Heart right ventricle (tissue), 16 donors: ENCODE measurements at regions not wholly inside any gene's neighbourhood (a gene's known extent, or its start where the extent isn't known, plus 50 kb on each side); places are given as distances from the start of the nearest gene placed in this dataset.

Source experiments
- ATAC-seq, 8 donors: fragments of 200-7000 bp; cut with Tn5 transposase; one replicate each; pipeline ENCODE4 v1.9.1; 2020; ENCODE audit warnings: mild to moderate bottlenecking in 8 of 8, moderate library complexity in 8 of 8, moderate number of reproducible peaks in 1 of 8
- DNase-seq, 2 donors: peaks; one replicate each; pipeline ENCODE4 v3.0.0-alpha.2; 2020
- H3K27ac ChIP-seq, 10 donors: fragments of 200-600 bp; sonication (generic) in 2 of 10; one replicate each; pipeline versions ENCODE4 v1.5.0 to v1.8.0; 2020 to 2022; ENCODE audit warnings: mild to moderate bottlenecking in 3 of 10
- H3K27me3 ChIP-seq, 7 donors: fragments of 200-600 bp; one replicate each; pipeline ENCODE4 v1.8.0; 2021 to 2022; ENCODE audit warnings: mild to moderate bottlenecking in 2 of 7
- H3K36me3 ChIP-seq, 9 donors: fragments of 200-600 bp; sonication (generic) in 1 of 9; one replicate each; pipeline versions ENCODE4 v1.5.0 to v1.8.0; 2020 to 2022; ENCODE audit warnings: mild to moderate bottlenecking in 2 of 9
- H3K4me1 ChIP-seq, 9 donors: fragments of 200-600 bp; sonication (generic) in 1 of 9; one replicate each; pipeline versions ENCODE4 v1.5.0 to v1.8.0; 2020 to 2022; ENCODE audit warnings: mild to moderate bottlenecking in 4 of 9
- H3K4me3 ChIP-seq, 10 donors: fragments of 200-600 bp; sonication (generic) in 2 of 10; one replicate each; pipeline versions ENCODE4 v1.5.0 to v1.8.0; 2020 to 2022; ENCODE audit warnings: mild to moderate bottlenecking in 7 of 10, moderate library complexity in 2 of 10
- H3K9me3 ChIP-seq, 11 donors: fragments of 200-600 bp in 10 of 11; sonication (generic) in 2 of 11; one replicate each; pipeline versions ENCODE4 v1.5.0 to v1.8.0; 2013 to 2022; ENCODE audit warnings: mild to moderate bottlenecking in 2 of 11, control low read depth in 1 of 11, moderate library complexity in 1 of 11
- CTCF ChIP-seq, 9 donors: fragments of 200-600 bp; sonication (generic) in 2 of 9; IDR thresholded peaks; one replicate each; pipeline versions ENCODE4 v1.5.0 to v1.8.0; 2021 to 2022; ENCODE audit warnings: antibody characterized with exemption in 9 of 9, mild to moderate bottlenecking in 5 of 9, moderate library complexity in 1 of 9
- WGBS, 2 donors: extraction: QIAGEN DNeasy Blood & Tissue Kit; methylation state at CpG; one replicate each; pipeline ENCODE4 v1.1.7; 2013; ENCODE audit warnings: inconsistent platforms in 1 of 2; 5-methylcytosine and 5-hydroxymethylcytosine counted together
- intact Hi-C, 10 donors: fragments of 100-400 bp; cut with DNase I; formaldehyde crosslinking; loops; one replicate each; pipeline versions ENCODE4 v1.11.1 to v1.14.2; 2022
- donor health status: Arrhythmogenic right ventricular cardiomyopathy.
- donor health status: ischemic (EF 13 %, LVEDD 7.1; RV severe dilation, severe dysfunction).
- donor health status: healthy with polysubstance abuse.
- donor health status: DM: no; HTN: yes; CAD: no.
- donor health status: DM: no; HTN: no; CAD: no.
- donor health status: ischemic (EF 25% LVEDD 6.9; RV normal size, moderate dysfunction).
- donor health status: ischemic (EF 25% LVEDD 5.7; RV mildly dilated, moderate dysfunction).
- donor health status: healthy.
- donor health status: DM: yes; HTN: yes; CAD: no.
- donor health status: Ischemic cardiomyopathy.
- donor health status: ischemic (EF 35%, LVEDD 5.7; RV mildly dilated, moderate dysfunction).
- donor health status: nonischemic (EF 11% LVEDD 7.7; RV severe dilation, severe dysfunction).
- donor health status: DM: yes; HTN: yes; CAD: no.
- donor health status: PGD.
- donor health status: ischemic (EF 29% LVEDD 5.4; RV normal size, mild dysfunction).
- donor health status: nonischemic (EF 23%, LVEDD 6.1; RV moderate dilation, normal function).

GRCh38 chr1:222079566-222079965, 337.7 kb upstream of the DUSP10 start:
- 85 to 89% methylated on average over 1 of the region's 1 CpG for WGBS, 2 donors

GRCh38 chr1:222077206-222077605, 335.3 kb upstream of the DUSP10 start:
- intact Hi-C loops: no loop called here
- DNase-seq (no peak), ATAC-seq (no peak)
- Histone ChIP-seq H3K27ac (no peak overlapping the region), H3K4me3 (no peak overlapping the region), H3K9me3 (no peaks in the 10 kb centered on the region), H3K4me1 (peaks cover 0 to 11% (median 0%) of the 10 kb centered on the region in 9 donors), H3K27me3 (no peaks in the 10 kb centered on the region), H3K36me3 (no peaks in the 10 kb centered on the region)
- no peak for TF ChIP-seq CTCF (IDR thresholded peaks at IDR 0.05)
- WGBS, 2 donors: 73 to 86% methylated on average over 2 of the region's 2 CpGs

More at GRCh38 chr1:222079566-222079965, 337.7 kb upstream of the DUSP10 start:
- Histone ChIP-seq H3K27me3 (no peaks in the 10 kb centered on the region), H3K27ac (peak overlapping the region in 2 of 10 donors; percentile 13 to 23), H3K4me1 (peaks cover 0 to 5% (median 0%) of the 10 kb centered on the region in 9 donors), H3K4me3 (no peak overlapping the region), H3K36me3 (no peaks in the 10 kb centered on the region), H3K9me3 (peaks cover 0 to 14% (median 0%) of the 10 kb centered on the region in 11 donors)
- no peak for ATAC-seq
- no peak for TF ChIP-seq CTCF (IDR thresholded peaks at IDR 0.05)
- intact Hi-C loops: no loop called here
- no peak for DNase-seq

GRCh38 chr1:222074317-222074716, 332.4 kb upstream of the DUSP10 start:
- Histone ChIP-seq H3K27ac (no peak overlapping the region), H3K36me3 (no peaks in the 10 kb centered on the region), H3K9me3 (no peaks in the 10 kb centered on the region), H3K4me3 (no peak overlapping the region), H3K4me1 (peaks cover 0 to 22% (median 6%) of the 10 kb centered on the region in 9 donors), H3K27me3 (no peaks in the 10 kb centered on the region)
- intact Hi-C loops: no loop called here
- ATAC-seq (no peak), DNase-seq (no peak)
- WGBS, 2 donors: 68 to 78% methylated on average over 1 of the region's 1 CpG
- no peak for TF ChIP-seq CTCF (IDR thresholded peaks at IDR 0.05)

GRCh38 chr1:222073307-222073995, 331.6 kb upstream of the DUSP10 start:
- 85 to 88% methylated on average over 2 of the region's 2 CpGs for WGBS, 2 donors
- no peak for ATAC-seq

More at GRCh38 chr1:222073307-222073995, 331.6 kb upstream of the DUSP10 start:
- DNase-seq: no peak
- Histone ChIP-seq H3K9me3 (no peaks in the 10 kb centered on the region), H3K27ac (no peak overlapping the region), H3K27me3 (no peaks in the 10 kb centered on the region), H3K36me3 (no peaks in the 10 kb centered on the region), H3K4me1 (peaks cover 0 to 21% (median 6%) of the 10 kb centered on the region in 9 donors), H3K4me3 (no peak overlapping the region)
- no peak for TF ChIP-seq CTCF (IDR thresholded peaks at IDR 0.05)
- intact Hi-C loops: no loop called here
